Prostate gland (tissue), 2 donors: ENCODE measurements at regions not wholly inside any gene's neighbourhood (a gene's known extent, or its start where the extent isn't known, plus 50 kb on each side); places are given as distances from the start of the nearest gene placed in this dataset.

Experiments
- POLR2A ChIP-seq: fragments of 450-650 bp; IDR thresholded peaks from one replicate; pipeline ENCODE4 v1.6.1; 2016; ENCODE audit warnings: antibody characterized with exemption, mild to moderate bottlenecking
- POLR2AphosphoS5 ChIP-seq: sonication (generic); formaldehyde crosslinking; IDR thresholded peaks from one replicate; pipeline ENCODE4 v1.6.1; 2017; ENCODE audit warnings: antibody characterized with exemption
- TF ChIP-seq, protein P1 (sequence below), 4 experiments: fragments of 200-600 bp in 2 of 4; fragments of 450-650 bp in 2 of 4; sonication (generic) in 2 of 4; IDR thresholded peaks; 1 replicate in 3 of 4; 2 replicates in 1 of 4; pipeline ENCODE4 v1.5.1; 2016 to 2019; ENCODE audit warnings: antibody characterized with exemption in 4 of 4, mild to moderate bottlenecking in 2 of 4, moderate library complexity in 2 of 4

DNA sequence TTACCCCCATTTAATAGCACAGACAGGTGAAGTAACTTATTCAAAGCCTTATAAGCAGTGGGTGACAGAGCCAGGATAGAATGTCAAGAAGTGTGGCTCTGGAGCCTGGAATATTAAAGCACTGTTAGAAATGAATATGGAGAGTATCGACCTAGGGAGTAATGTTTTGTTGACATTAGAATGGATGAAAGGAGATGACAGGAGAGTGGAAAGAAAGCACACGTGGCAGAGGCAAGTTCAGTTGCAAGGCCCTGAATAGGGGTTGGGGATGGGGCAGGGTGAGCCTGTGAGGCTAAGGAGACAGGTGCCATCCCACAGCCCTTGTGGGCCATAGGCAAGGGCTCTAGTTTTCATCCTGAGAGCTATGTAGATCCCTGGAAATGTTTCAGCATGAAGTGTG is 125.5 kb upstream of the PLXNA2 start:
- TF ChIP-seq POLR2AphosphoS5 (no peak), POLR2A (no peak)
- TF ChIP-seq, protein P1, sequence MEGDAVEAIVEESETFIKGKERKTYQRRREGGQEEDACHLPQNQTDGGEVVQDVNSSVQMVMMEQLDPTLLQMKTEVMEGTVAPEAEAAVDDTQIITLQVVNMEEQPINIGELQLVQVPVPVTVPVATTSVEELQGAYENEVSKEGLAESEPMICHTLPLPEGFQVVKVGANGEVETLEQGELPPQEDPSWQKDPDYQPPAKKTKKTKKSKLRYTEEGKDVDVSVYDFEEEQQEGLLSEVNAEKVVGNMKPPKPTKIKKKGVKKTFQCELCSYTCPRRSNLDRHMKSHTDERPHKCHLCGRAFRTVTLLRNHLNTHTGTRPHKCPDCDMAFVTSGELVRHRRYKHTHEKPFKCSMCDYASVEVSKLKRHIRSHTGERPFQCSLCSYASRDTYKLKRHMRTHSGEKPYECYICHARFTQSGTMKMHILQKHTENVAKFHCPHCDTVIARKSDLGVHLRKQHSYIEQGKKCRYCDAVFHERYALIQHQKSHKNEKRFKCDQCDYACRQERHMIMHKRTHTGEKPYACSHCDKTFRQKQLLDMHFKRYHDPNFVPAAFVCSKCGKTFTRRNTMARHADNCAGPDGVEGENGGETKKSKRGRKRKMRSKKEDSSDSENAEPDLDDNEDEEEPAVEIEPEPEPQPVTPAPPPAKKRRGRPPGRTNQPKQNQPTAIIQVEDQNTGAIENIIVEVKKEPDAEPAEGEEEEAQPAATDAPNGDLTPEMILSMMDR (IDR thresholded peaks at IDR 0.05): no peak
